ENCODE measurements at regions not wholly inside any gene's neighbourhood (a gene's known extent, or its start where the extent isn't known, plus 50 kb on each side); places are given as distances from the start of the nearest gene placed in this dataset.

- Histone ChIP-seq H3K36me3 (ENCODE audit: insufficient read depth in 1 of 2, low read depth in 1 of 2) (no peaks in the 10 kb centered on the region), H3K27me3 (ENCODE audit: insufficient read depth in 3 of 3, low read length in 2 of 3) (no peaks in the 10 kb centered on the region), H3K4me3 (no peak overlapping the region), H3K27ac (no peak overlapping the region), H3K4me1 (no peaks in the 10 kb centered on the region), H3K9me3 (no peaks in the 10 kb centered on the region)
- DNase-seq (no peak), ATAC-seq (peak; percentile 37 to 61 (median 40))
- 42 to 47% (median 44%) methylated on average over 11 of the region's 11 CpGs for WGBS, 3 donors
- intact Hi-C loops (cut with DNase I): no loop called here
- TF ChIP-seq CTCF (IDR thresholded peaks at IDR 0.05): no peak
These were observed 175.9 kb downstream of the CDC5L start for GRCh38 chr6:44563397-44563796.

- no peak for ATAC-seq
- H3K9me3 ChIP-seq: no peaks in the 10 kb centered on the region
- no peak for TF ChIP-seq CTCF (IDR thresholded peaks at IDR 0.05)
- WGBS, 3 donors: 78 to 89% (median 80%) methylated on average over 6 of the region's 6 CpGs
- peaks cover 5% of the 10 kb centered on the region for H3K4me1 ChIP-seq
- H3K36me3 ChIP-seq (ENCODE audit: insufficient read depth in 1 of 2, low read depth in 1 of 2): no peaks in the 10 kb centered on the region
- H3K27me3 ChIP-seq (ENCODE audit: insufficient read depth in 3 of 3, low read length in 2 of 3): no peaks in the 10 kb centered on the region
- intact Hi-C loops (cut with DNase I): no loop called here
- no peak overlapping the region for H3K4me3 ChIP-seq
- no peak for DNase-seq
- H3K27ac ChIP-seq: no peak overlapping the region
These were observed 177.5 kb downstream of the CDC5L start for GRCh38 chr6:44564906-44565524.

- DNase-seq: no peak
- Histone ChIP-seq H3K27me3 (ENCODE audit: insufficient read depth in 3 of 3, low read length in 2 of 3) (no peaks in the 10 kb centered on the region), H3K4me3 (no peak overlapping the region), H3K9me3 (no peaks in the 10 kb centered on the region), H3K27ac (no peak overlapping the region), H3K36me3 (ENCODE audit: insufficient read depth in 1 of 2, low read depth in 1 of 2) (no peaks in the 10 kb centered on the region), H3K4me1 (peaks cover 7% of the 10 kb centered on the region)
- TF ChIP-seq CTCF (IDR thresholded peaks at IDR 0.05): no peak
- 84 to 96% (median 95%) methylated on average over 4 of the region's 4 CpGs for WGBS, 3 donors
- intact Hi-C loops (cut with DNase I): no loop called here
- ATAC-seq: no peak
These were observed 179.9 kb downstream of the CDC5L start for GRCh38 chr6:44567406-44567805.

- DNase-seq (no peak), ATAC-seq (no peak)
- peaks cover 7% of the 10 kb centered on the region for H3K4me1 ChIP-seq
- no peak overlapping the region for H3K27ac ChIP-seq
- no peak overlapping the region for H3K4me3 ChIP-seq
- no peaks in the 10 kb centered on the region for H3K27me3 ChIP-seq (ENCODE audit: insufficient read depth in 3 of 3, low read length in 2 of 3)
- 74 to 86% (median 78%) methylated on average over 3 of the region's 3 CpGs for WGBS, 3 donors
- intact Hi-C loops (cut with DNase I): no loop called here
- H3K9me3 ChIP-seq: no peaks in the 10 kb centered on the region
- H3K36me3 ChIP-seq (ENCODE audit: insufficient read depth in 1 of 2, low read depth in 1 of 2): no peaks in the 10 kb centered on the region
- no peak for TF ChIP-seq CTCF (IDR thresholded peaks at IDR 0.05)
These were observed 181.6 kb downstream of the CDC5L start for GRCh38 chr6:44569131-44569530.

- DNase-seq: peak; percentile 44 to 76
- H3K4me1 ChIP-seq: peaks cover 7% of the 10 kb centered on the region
- H3K36me3 ChIP-seq (ENCODE audit: insufficient read depth in 1 of 2, low read depth in 1 of 2): no peaks in the 10 kb centered on the region
- WGBS, 3 donors: 2 to 3% (median 2%) methylated on average over 7 of the region's 7 CpGs
- TF ChIP-seq CTCF (IDR thresholded peaks at IDR 0.05): no peak
- no peaks in the 10 kb centered on the region for H3K9me3 ChIP-seq
- no peak overlapping the region for H3K4me3 ChIP-seq
- no peak overlapping the region for H3K27ac ChIP-seq
- intact Hi-C loops (cut with DNase I): no loop called here
- peak; percentile 44 to 63 (median 56) for ATAC-seq
- H3K27me3 ChIP-seq (ENCODE audit: insufficient read depth in 3 of 3, low read length in 2 of 3): no peaks in the 10 kb centered on the region
These were observed 182.5 kb downstream of the CDC5L start for GRCh38 chr6:44569931-44570385.
